NCI-H1417 (cell line): ENCODE measurements at regions not wholly inside any gene's neighbourhood (a gene's known extent, or its start where the extent isn't known, plus 50 kb on each side); places are given as distances from the start of the nearest gene placed in this dataset.
A peak's percentile ranks its signal among the peaks of the same experiment; 100 is the strongest.

Experiments
- DNase-seq, 3 experiments: peaks; one replicate each; lab custom pipeline; 2025; lab: John Stamatoyannopoulos, UW

DNA sequence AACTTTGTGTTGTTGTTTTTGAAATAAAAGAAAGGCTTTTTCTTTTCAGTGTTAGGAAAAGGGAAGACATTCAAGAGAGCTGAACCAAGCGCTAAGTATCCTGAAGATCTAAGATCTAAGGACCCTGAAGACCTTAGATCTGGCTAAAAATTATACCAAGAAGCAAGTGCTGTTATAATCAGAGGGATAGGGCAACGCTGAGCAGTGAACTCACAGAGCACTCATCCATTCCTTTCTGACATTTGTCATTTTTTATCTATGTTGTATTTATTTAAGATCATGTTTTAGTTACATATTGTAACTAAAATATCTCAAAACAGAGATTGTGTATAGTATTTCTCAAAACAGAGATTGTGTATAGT lies 60.5 kb upstream of the FAM216B start:
- no peak for DNase-seq

DNA sequence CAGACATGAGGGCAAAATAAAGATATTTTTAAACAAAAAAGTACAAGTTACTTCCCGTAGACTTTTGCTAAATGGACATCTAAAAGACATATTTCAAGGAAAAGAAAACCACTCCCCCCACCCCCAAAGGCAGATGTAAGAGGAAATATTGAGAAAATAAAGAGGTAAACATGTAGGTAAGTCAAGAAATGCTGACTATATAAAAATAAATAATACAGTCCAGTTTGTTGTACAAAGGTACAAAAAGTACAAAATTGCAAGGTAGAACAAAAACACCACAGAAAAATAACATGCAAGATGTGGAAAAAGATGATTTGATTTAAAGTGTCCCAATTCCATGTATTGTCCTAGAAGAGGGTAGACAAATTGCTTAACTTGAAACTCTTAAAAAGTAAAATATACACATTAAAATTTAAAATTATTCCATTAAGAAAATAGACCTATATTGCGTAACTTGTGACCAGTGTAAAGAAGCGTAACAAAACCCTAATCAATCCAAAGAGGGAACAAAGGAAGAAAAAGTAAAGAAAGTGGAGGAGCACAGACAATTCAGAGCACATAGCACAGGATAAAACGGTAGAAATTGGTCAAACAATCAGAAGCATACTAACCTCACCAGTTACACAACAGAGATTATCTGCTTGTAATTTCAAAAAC lies 58.4 kb upstream of the FAM216B start:
- DNase-seq, result no peak

DNA sequence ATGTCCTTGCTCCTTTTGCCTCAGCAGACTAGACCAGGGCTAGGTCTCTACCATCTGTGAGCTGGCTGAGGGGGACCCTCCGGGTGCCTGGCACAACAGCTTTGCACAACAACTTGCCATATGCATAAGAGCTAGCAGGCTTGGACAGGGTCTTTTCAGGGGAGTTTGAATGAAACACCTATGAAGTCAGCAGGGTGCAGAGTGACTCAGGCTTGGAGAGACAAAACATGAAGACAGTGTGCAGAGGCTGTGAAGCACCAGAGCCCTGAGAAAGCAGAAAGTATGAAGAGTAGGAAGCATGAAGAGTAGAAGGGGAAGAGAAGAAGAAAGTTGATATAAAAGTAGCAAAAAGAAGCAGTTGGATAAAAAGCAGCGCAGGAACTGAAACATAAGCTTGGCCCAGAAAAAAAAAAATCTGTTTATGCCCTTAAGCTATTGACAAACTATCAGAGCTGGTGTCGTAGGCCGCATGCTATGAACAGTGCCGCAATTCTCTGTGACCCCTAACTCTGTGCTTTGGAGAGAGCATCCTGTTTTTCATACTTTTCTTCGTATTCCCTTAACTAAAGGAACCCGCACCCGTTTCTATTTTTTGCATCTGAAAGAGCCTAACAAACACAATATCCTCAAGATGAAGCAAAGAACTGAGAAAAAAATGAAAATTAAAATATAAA lies 52.7 kb upstream of the FAM216B start:
- DNase-seq, result peak in 1 of 3 experiments; percentile 40

DNA sequence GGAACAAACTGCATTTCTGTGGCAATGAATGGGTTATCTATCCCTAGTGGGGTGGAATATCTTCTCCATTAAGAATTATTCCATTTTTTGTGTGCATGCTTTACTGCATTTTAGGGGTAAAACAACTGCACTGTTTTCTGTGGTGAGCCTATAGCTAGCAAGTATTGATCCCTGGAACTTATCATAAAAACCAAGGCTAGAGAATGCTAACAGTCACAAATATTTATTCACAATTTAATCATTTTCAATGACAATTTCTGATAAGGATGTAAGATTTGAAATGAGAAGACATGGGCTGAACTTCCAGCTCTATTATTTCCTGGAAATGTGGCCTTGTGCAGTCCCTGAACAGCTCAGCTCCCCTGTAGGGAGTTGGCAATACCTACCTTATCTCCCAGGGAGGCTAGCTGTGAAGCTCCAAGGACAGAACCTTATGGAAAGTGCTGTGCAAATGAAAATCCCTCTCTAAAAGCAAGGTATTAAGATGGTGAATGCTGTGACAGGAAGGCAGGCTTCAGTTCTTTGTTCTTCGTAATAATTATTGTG lies 51.5 kb upstream of the FAM216B start:
- no peak for DNase-seq
